Stimulated activated CD4-positive, alpha-beta T cell treated with anti-CD3 and anti-CD28 coated beads, Interleukin-12 subunit alpha, Interleukin-12 subunit beta, amount 100 ng/mL, for 24 hours (primary cell): ENCODE measurements at regions not wholly inside any gene's neighbourhood (a gene's known extent, or its start where the extent isn't known, plus 50 kb on each side); places are given as distances from the start of the nearest gene placed in this dataset.
"Not testable (repeated sequence)": the region's sequence is repeated elsewhere in the genome, so short reads cannot be mapped to it uniquely, and the experiment has no call there.

ENCODE experiments used
- DNase-seq, 2 experiments: peaks; one replicate each; pipeline ENCODE4 v3.0.0-alpha.2; 2020; ENCODE audit warnings: low read depth in 2 of 2

DNA sequence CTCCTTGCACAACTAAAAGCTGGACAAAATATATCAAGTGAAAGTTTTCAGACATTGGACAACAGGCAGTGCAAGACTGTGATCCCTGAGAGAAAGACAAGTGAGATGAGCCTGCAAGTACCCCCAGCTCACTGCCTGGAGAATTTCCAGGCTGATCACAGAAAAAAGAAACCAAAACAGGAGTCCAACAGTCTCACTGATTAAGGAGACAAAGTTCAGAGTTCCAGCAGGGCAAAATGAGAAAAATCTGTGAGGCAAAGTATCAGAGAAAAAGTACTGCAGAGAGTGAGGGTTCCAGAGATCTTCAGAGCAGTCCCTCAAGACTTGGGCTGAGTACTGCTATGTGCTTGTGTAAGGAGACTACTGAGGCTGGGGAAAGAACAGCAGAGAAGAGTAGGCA, 56.0 kb upstream of the PRSS3 start:
- DNase-seq = no peak

DNA sequence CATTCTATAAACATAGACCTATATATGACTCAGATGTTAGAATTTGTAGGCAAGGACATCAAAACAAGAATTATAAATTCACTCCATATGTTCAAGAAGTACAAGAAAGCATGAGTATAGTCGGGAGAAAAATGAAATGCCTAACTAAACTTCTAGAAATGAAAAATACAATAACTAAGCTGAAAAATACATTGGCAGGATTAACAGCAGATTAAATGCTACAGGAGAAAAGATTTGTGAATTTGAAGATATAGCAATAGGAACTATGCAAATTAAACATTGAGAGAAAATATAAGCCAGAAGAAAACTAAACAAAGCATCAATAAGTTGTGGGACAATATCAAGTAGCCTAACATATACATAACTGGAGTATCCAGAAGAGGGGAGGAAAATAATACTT, 55.3 kb upstream of the PRSS3 start:
- no peak for DNase-seq

DNA sequence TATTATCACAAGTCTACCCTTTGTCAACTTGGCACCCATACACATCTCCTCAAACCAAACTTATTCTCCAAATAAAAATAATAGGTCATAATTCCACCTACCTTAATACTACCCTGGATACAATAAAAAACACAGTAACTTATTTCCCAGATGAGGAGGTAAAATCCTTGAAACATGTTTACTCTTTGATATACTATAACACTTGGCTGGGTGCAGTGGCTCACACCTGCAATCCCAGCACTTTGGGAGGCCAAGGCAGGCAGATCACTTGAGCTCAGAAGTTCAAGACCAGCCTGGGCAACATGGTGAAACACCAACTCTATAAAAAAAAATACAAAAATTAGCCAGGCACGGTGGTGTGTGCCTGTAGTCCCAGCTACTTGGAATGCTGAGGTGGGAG, 54.4 kb upstream of the PRSS3 start:
- DNase-seq = not testable (repeated sequence)

DNA sequence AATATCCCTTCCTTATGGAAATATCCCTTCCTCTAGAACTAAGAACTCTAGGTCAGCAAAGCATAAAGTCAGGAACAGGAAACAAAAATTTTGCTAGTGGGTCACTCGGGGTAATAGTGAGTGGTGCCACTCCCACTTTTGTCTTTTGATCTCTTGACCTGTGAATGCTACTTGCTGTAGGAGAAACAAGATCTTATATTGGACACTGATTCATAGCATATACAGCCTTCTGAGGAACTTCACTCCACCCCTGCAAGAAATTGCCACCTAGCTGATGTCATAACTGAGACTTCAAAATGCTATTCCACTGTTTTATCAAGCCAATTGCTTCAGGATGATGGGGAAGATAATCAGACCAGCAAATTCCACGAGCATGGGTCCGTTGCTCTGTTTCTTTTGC, 53.3 kb upstream of the PRSS3 start:
- no peak for DNase-seq

DNA sequence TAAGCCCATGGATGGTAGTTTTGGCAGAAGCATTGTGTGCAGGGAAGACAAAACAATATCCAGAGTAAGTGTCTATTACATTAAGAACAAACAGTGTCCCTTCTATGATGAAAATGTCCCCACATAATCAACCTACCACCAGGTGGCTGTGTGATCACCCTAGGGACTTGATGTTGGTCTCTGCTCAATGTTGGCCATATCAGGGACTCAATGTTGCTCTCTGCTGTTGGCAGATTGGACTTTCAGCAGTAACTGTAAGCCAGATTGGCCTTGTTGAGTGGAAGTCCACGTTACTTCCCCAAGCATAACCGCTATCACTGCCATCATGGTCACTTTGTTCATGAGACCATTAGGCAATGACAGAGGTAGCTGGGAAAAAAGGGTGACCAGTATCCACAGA, 52.8 kb upstream of the PRSS3 start:
- no peak for DNase-seq
